Loucy (cell line): ENCODE measurements at regions not wholly inside any gene's neighbourhood (a gene's known extent, or its start where the extent isn't known, plus 50 kb on each side); places are given as distances from the start of the nearest gene placed in this dataset.

Experiments
- H2AFZ ChIP-seq: fragments of 200-600 bp; sonication (generic); 2 replicates; pipeline ENCODE4 v1.6.0; 2016; ENCODE audit warnings: antibody characterized with exemption, mild to moderate bottlenecking, low read length, moderate library complexity
- H3F3A ChIP-seq: fragments of 200-600 bp; 2 replicates; pipeline ENCODE4 v1.6.0; 2016; ENCODE audit warnings: antibody characterized with exemption, low read depth, mild to moderate bottlenecking
- H3K27me3 ChIP-seq: fragments of 200-600 bp; sonication (generic); 2 replicates; pipeline ENCODE4 v1.6.1; 2014; ENCODE audit warnings: low read length, mild to moderate bottlenecking; ENCODE audit not compliant: insufficient read depth, poor library complexity, severe bottlenecking
- H3K36me3 ChIP-seq: fragments of 200-600 bp; sonication (generic); 2 replicates; pipeline ENCODE4 v1.6.1; 2016; ENCODE audit warnings: low read length; ENCODE audit not compliant: insufficient read depth
- H3K4me1 ChIP-seq: fragments of 200-600 bp; sonication (generic); 2 replicates; pipeline ENCODE4 v1.5.1; 2014; ENCODE audit warnings: low read length, mild to moderate bottlenecking; ENCODE audit not compliant: insufficient read depth, poor library complexity, severe bottlenecking
- H3K4me2 ChIP-seq: fragments of 200-600 bp; sonication (generic); 2 replicates; pipeline ENCODE4 v1.6.0; 2014; ENCODE audit warnings: antibody characterized with exemption, low read length, low read depth, mild to moderate bottlenecking; ENCODE audit not compliant: poor library complexity, severe bottlenecking
- H3K4me3 ChIP-seq: fragments of 200-600 bp; sonication (generic); 2 replicates; pipeline ENCODE4 v1.5.1; 2014; ENCODE audit warnings: low read length, mild to moderate bottlenecking, mixed read lengths; ENCODE audit not compliant: poor library complexity, severe bottlenecking
- H3K79me2 ChIP-seq: fragments of 200-600 bp; sonication (generic); 2 replicates; pipeline ENCODE4 v1.6.1; 2014; ENCODE audit warnings: low read length; ENCODE audit not compliant: insufficient read depth
- H3K9ac ChIP-seq: fragments of 200-600 bp; sonication (generic); 2 replicates; pipeline ENCODE4 v1.6.0; 2014; ENCODE audit warnings: mild to moderate bottlenecking, low read depth, low read length, moderate library complexity; ENCODE audit not compliant: poor library complexity, severe bottlenecking
- H3K9me2 ChIP-seq: fragments of 200-600 bp; sonication (generic); replicated peaks from 2 replicates; pipeline ENCODE4 v1.6.1; 2016; ENCODE audit warnings: low read depth, low read length, mixed read lengths
- H3K9me3 ChIP-seq: fragments of 200-600 bp; sonication (generic); 2 replicates; pipeline ENCODE4 v1.6.1; 2014; ENCODE audit warnings: mild to moderate bottlenecking, antibody characterized with exemption, low read length, low read depth; ENCODE audit not compliant: insufficient read depth
- H4K20me1 ChIP-seq: fragments of 200-600 bp; sonication (generic); 2 replicates; pipeline ENCODE4 v1.6.0; 2014; ENCODE audit warnings: antibody characterized with exemption, low read length, mild to moderate bottlenecking; ENCODE audit not compliant: insufficient read depth, poor library complexity, severe bottlenecking
- EZH2phosphoT487 ChIP-seq: fragments of 200-600 bp; IDR thresholded peaks from 2 replicates; pipeline ENCODE4 v1.6.1; 2018; ENCODE audit warnings: antibody characterized with exemption, mild to moderate bottlenecking, moderate library complexity, borderline replicate concordance
- TF ChIP-seq, protein P1 (sequence below): fragments of 200-600 bp; sonication (generic); conservative IDR thresholded peaks from 2 replicates; pipeline ENCODE4 v1.5.1; 2014; ENCODE audit warnings: mild to moderate bottlenecking, antibody characterized with exemption, low read length

DNA sequence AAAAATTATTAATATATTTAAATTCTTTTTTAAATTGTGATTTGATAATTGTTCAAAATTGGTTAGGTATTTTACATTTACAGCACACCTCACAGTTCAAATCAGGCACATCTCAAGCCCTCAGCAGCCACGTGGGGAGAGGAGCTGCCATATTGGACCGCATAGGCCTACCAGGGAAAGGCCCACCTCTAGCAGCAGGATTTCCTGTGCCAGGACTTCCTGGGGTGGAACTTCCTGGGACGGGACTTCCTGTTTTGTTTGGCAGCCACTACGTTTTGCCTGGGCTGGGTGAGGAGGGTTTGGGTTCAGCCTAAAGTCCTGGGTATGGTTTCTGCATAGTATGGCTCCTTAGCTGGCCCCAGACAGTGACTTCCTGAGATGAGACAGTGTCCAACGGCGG, 298.5 kb upstream of the FOXF1 start:
- Histone ChIP-seq H3K4me1 (no peaks in the 10 kb centered on the region), H3K4me2 (no peak overlapping the region), H4K20me1 (no peaks in the 10 kb centered on the region), H2AFZ (no peak overlapping the region), H3K79me2 (no peaks in the 10 kb centered on the region), H3K9ac (no peak overlapping the region), H3F3A (no peaks in the 10 kb centered on the region), H3K9me3 (peaks cover 10% of the 10 kb centered on the region; the same call in 1 of the 2 replicates), H3K4me3 (no peak overlapping the region), H3K27me3 (no peaks in the 10 kb centered on the region), H3K36me3 (no peaks in the 10 kb centered on the region), H3K9me2 (no peaks in the 10 kb centered on the region)
- TF ChIP-seq, protein P1, sequence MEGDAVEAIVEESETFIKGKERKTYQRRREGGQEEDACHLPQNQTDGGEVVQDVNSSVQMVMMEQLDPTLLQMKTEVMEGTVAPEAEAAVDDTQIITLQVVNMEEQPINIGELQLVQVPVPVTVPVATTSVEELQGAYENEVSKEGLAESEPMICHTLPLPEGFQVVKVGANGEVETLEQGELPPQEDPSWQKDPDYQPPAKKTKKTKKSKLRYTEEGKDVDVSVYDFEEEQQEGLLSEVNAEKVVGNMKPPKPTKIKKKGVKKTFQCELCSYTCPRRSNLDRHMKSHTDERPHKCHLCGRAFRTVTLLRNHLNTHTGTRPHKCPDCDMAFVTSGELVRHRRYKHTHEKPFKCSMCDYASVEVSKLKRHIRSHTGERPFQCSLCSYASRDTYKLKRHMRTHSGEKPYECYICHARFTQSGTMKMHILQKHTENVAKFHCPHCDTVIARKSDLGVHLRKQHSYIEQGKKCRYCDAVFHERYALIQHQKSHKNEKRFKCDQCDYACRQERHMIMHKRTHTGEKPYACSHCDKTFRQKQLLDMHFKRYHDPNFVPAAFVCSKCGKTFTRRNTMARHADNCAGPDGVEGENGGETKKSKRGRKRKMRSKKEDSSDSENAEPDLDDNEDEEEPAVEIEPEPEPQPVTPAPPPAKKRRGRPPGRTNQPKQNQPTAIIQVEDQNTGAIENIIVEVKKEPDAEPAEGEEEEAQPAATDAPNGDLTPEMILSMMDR = no peak
- no peak for TF ChIP-seq EZH2phosphoT487

GRCh38 chr16:86212706-86213436, 297.5 kb upstream of the FOXF1 start:
- H3K9me2 ChIP-seq = no peaks in the 10 kb centered on the region
- H4K20me1 ChIP-seq = no peaks in the 10 kb centered on the region
- H3F3A ChIP-seq = no peaks in the 10 kb centered on the region
- H2AFZ ChIP-seq = no peak overlapping the region
- no peaks in the 10 kb centered on the region for H3K79me2 ChIP-seq
- no peak for TF ChIP-seq EZH2phosphoT487
- TF ChIP-seq, protein P1 = no peak
- H3K36me3 ChIP-seq = no peaks in the 10 kb centered on the region
- peaks cover 10% of the 10 kb centered on the region; the same call in 1 of the 2 replicates for H3K9me3 ChIP-seq
- no peak overlapping the region for H3K4me3 ChIP-seq
- H3K4me1 ChIP-seq = no peaks in the 10 kb centered on the region
- H3K9ac ChIP-seq = no peak overlapping the region
- H3K4me2 ChIP-seq = no peak overlapping the region
- no peaks in the 10 kb centered on the region for H3K27me3 ChIP-seq

DNA sequence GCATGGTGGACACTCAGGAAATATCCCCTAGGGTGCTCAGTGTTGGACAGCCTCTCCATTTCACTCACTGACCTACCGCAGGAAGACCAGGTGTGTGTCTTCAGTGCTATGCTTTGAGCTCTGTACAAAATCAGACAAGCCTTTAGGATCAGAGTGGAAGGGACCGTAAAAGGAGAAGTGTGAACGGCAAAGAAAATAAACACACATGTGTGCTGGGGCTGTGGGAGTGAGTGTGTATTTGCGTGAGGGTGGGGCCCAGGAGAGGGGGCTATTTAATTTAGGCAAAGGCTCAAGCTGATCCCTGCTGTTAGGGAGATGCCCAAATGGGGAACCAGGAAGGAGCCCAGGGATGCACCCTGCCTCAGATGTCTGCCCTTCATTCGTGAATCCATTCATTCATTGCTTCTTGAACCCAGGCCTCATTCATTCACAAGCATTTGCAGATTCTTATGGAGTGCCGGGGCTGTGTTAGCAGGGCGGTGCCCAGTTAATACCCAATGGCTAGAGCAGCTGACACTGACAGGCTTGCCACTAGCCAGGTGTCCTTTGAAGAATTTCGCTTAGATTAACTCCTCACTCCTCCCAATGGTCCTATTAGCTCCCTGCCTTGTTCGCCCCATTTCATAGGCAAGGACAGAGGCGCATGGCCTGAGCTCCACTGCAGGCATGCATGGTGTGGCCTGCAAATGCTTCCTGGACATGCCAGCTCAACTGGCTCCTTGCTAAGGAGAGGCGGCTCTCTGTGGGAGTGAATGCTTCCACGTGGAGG, 296.7 kb upstream of the FOXF1 start:
- H3K4me3 ChIP-seq = no peak overlapping the region
- H2AFZ ChIP-seq = no peak overlapping the region
- no peaks in the 10 kb centered on the region for H3K36me3 ChIP-seq
- H3K9me3 ChIP-seq = peaks cover 10% of the 10 kb centered on the region; the same call in 1 of the 2 replicates
- no peaks in the 10 kb centered on the region for H4K20me1 ChIP-seq
- H3K4me1 ChIP-seq = no peaks in the 10 kb centered on the region
- no peak overlapping the region for H3K9ac ChIP-seq
- no peaks in the 10 kb centered on the region for H3K79me2 ChIP-seq
- H3K27me3 ChIP-seq = no peaks in the 10 kb centered on the region
- no peaks in the 10 kb centered on the region for H3K9me2 ChIP-seq
- no peak overlapping the region for H3K4me2 ChIP-seq
- TF ChIP-seq, protein P1 = no peak
- TF ChIP-seq EZH2phosphoT487 = no peak
- no peaks in the 10 kb centered on the region for H3F3A ChIP-seq
